H9 (cell line): ENCODE measurements at regions not wholly inside any gene's neighbourhood (a gene's known extent, or its start where the extent isn't known, plus 50 kb on each side); places are given as distances from the start of the nearest gene placed in this dataset.

Experiments
- DNase-seq: peaks from one replicate; pipeline ENCODE4 v3.0.0-alpha.2; 2017
- H2AFZ ChIP-seq: one replicate; pipeline ENCODE4 v1.6.1; 2013; ENCODE audit warnings: mild to moderate bottlenecking, low read length, control low read depth, moderate library complexity
- H2AK5ac ChIP-seq: 2 replicates; pipeline ENCODE4 v1.6.1; 2013; ENCODE audit warnings: low read length, control low read depth, mixed read lengths; ENCODE audit not compliant: insufficient read length
- H2BK120ac ChIP-seq: one replicate; pipeline ENCODE4 v1.6.1; 2013; ENCODE audit warnings: low read depth, mild to moderate bottlenecking, low read length, control low read depth, inconsistent platforms; ENCODE audit not compliant: poor library complexity, severe bottlenecking
- H2BK12ac ChIP-seq: 2 replicates; pipeline ENCODE4 v1.6.1; 2013; ENCODE audit warnings: low read length, control low read depth, mixed read lengths, low read depth; ENCODE audit not compliant: insufficient read length
- H2BK15ac ChIP-seq: 2 replicates; pipeline ENCODE4 v1.6.1; 2013; ENCODE audit warnings: low read depth, low read length, control low read depth
- H2BK20ac ChIP-seq: one replicate; pipeline ENCODE4 v1.6.1; 2013; ENCODE audit warnings: low read depth, mild to moderate bottlenecking, low read length, control low read depth, inconsistent platforms; ENCODE audit not compliant: poor library complexity, severe bottlenecking
- H2BK5ac ChIP-seq: 2 replicates; pipeline ENCODE4 v1.6.1; 2013; ENCODE audit warnings: low read length, control low read depth, mixed read lengths; ENCODE audit not compliant: insufficient read length
- H3K14ac ChIP-seq: 2 replicates; pipeline ENCODE4 v1.6.1; 2013; ENCODE audit warnings: low read length, control low read depth; ENCODE audit not compliant: insufficient read depth
- H3K18ac ChIP-seq: 2 replicates; pipeline ENCODE4 v1.6.1; 2013; ENCODE audit warnings: low read depth, mild to moderate bottlenecking, mixed read lengths, low read length, control low read depth; ENCODE audit not compliant: insufficient read length
- H3K23ac ChIP-seq: 2 replicates; pipeline ENCODE4 v1.6.1; 2013; ENCODE audit warnings: low read length, control low read depth, mixed read lengths, low read depth; ENCODE audit not compliant: insufficient read length
- H3K23me2 ChIP-seq: 2 replicates; pipeline ENCODE4 v1.6.1; 2013; ENCODE audit warnings: low read depth, mild to moderate bottlenecking, mixed read lengths, low read length, control low read depth; ENCODE audit not compliant: insufficient read length, poor library complexity, severe bottlenecking
- H3K27ac ChIP-seq: 2 replicates; pipeline ENCODE4 v1.5.1; 2013; ENCODE audit warnings: low read length, control low read depth, mixed read lengths, low read depth; ENCODE audit not compliant: insufficient read length
- H3K27me3 ChIP-seq: 2 replicates; pipeline ENCODE4 v1.6.1; 2013; ENCODE audit warnings: low read length, control low read depth, inconsistent platforms; ENCODE audit not compliant: insufficient read depth
- H3K4ac ChIP-seq: 2 replicates; pipeline ENCODE4 v1.6.1; 2013; ENCODE audit warnings: low read depth, mild to moderate bottlenecking, control low read depth, inconsistent platforms, low read length, moderate library complexity
- H3K4me1 ChIP-seq: 2 replicates; pipeline ENCODE4 v1.6.1; 2013; ENCODE audit warnings: low read length, control low read depth, inconsistent platforms; ENCODE audit not compliant: insufficient read depth
- H3K4me2 ChIP-seq: 2 replicates; pipeline ENCODE4 v1.6.1; 2013; ENCODE audit warnings: low read length, control low read depth, mixed read lengths; ENCODE audit not compliant: insufficient read length, insufficient read depth
- H3K56ac ChIP-seq: 2 replicates; pipeline ENCODE4 v1.6.1; 2013; ENCODE audit warnings: low read depth, mild to moderate bottlenecking, mixed read lengths, low read length, control low read depth; ENCODE audit not compliant: insufficient read length
- H3K79me1 ChIP-seq: 2 replicates; pipeline ENCODE4 v1.6.1; 2013; ENCODE audit warnings: low read depth, mild to moderate bottlenecking, moderate library complexity, low read length, control low read depth, inconsistent platforms; ENCODE audit not compliant: insufficient read depth, poor library complexity, severe bottlenecking
- H3K79me2 ChIP-seq: 2 replicates; pipeline ENCODE4 v1.6.1; 2013; ENCODE audit warnings: low read length, control low read depth, inconsistent platforms; ENCODE audit not compliant: insufficient read depth
- H3K9ac ChIP-seq: 2 replicates; pipeline ENCODE4 v1.6.1; 2013; ENCODE audit warnings: low read length, control low read depth, mixed read lengths; ENCODE audit not compliant: insufficient read length; ENCODE audit errors: extremely low read depth
- H3K9me3 ChIP-seq: one replicate; pipeline ENCODE4 v1.6.1; 2013; ENCODE audit warnings: low read depth, low read length, inconsistent platforms; ENCODE audit not compliant: control insufficient read depth
- H3T11ph ChIP-seq: one replicate; pipeline ENCODE4 v1.6.1; 2013; ENCODE audit warnings: mild to moderate bottlenecking, low read length, control low read depth, inconsistent platforms
- H4K20me1 ChIP-seq: one replicate; pipeline ENCODE4 v1.6.1; 2013; ENCODE audit not compliant: control insufficient read depth, insufficient read length, insufficient read depth
- H4K5ac ChIP-seq: 2 replicates; pipeline ENCODE4 v1.6.1; 2013; ENCODE audit warnings: low read depth, mild to moderate bottlenecking, mixed read lengths, low read length, control low read depth; ENCODE audit not compliant: insufficient read length
- H4K8ac ChIP-seq: replicated peaks from 2 replicates; pipeline ENCODE4 v1.6.1; 2013; ENCODE audit warnings: low read length, control low read depth, mixed read lengths, low read depth; ENCODE audit not compliant: insufficient read length
- H4K91ac ChIP-seq: 2 replicates; pipeline ENCODE4 v1.6.1; 2013; ENCODE audit warnings: low read depth, mild to moderate bottlenecking, moderate library complexity, mixed read lengths, low read length, control low read depth; ENCODE audit not compliant: insufficient read length
- H3K27ac Mint-ChIP-seq, 3 experiments: 2 replicates in 2 of 3; 3 replicates in 1 of 3; pipeline ENCODE4 v1.8.0; 2020 to 2021; ENCODE audit warnings: mixed read lengths in 3 of 3, mild to moderate bottlenecking in 1 of 3, moderate library complexity in 1 of 3
- H3K27me3 Mint-ChIP-seq: 2 replicates; pipeline ENCODE4 v1.8.0; 2021; ENCODE audit warnings: low read depth, mild to moderate bottlenecking, moderate library complexity, mixed read lengths
- H3K36me3 Mint-ChIP-seq, 3 experiments: 2 replicates in 2 of 3; 3 replicates in 1 of 3; pipeline ENCODE4 v1.8.0; 2020 to 2021; ENCODE audit warnings: low read depth in 3 of 3, mixed read lengths in 3 of 3; ENCODE audit not compliant: insufficient read depth in 1 of 3
- H3K4me1 Mint-ChIP-seq, 2 experiments: 2 replicates each; pipeline ENCODE4 v1.8.0; 2020; ENCODE audit warnings: mixed read lengths in 2 of 2
- H3K4me3 Mint-ChIP-seq, 2 experiments: 2 replicates in 1 of 2; 3 replicates in 1 of 2; pipeline ENCODE4 v1.8.0; 2020 to 2021; ENCODE audit warnings: mild to moderate bottlenecking in 2 of 2, mixed read lengths in 2 of 2, moderate library complexity in 1 of 2
- H3K9me3 Mint-ChIP-seq, 2 experiments: 2 replicates in 1 of 2; 3 replicates in 1 of 2; pipeline ENCODE4 v1.8.0; 2020; ENCODE audit warnings: mild to moderate bottlenecking in 2 of 2, mixed read lengths in 2 of 2, moderate library complexity in 1 of 2
- WGBS: extraction: QIAGEN DNeasy Blood & Tissue Kit; methylation state at CpG from one replicate; pipeline ENCODE4 v1.1.7; 2013; ENCODE audit warnings: missing lambda C conversion rate, low lambda C conversion rate, mixed read lengths; ENCODE audit not compliant: insufficient read length; ENCODE audit errors: extremely low coverage; 5-methylcytosine and 5-hydroxymethylcytosine counted together
- TF ChIP-seq, protein P1 (sequence below): fragments of 200-600 bp; sonication (generic); conservative IDR thresholded peaks from 3 replicates; pipeline ENCODE4 v1.8.0; 2021; ENCODE audit warnings: antibody characterized with exemption, mild to moderate bottlenecking

DNA sequence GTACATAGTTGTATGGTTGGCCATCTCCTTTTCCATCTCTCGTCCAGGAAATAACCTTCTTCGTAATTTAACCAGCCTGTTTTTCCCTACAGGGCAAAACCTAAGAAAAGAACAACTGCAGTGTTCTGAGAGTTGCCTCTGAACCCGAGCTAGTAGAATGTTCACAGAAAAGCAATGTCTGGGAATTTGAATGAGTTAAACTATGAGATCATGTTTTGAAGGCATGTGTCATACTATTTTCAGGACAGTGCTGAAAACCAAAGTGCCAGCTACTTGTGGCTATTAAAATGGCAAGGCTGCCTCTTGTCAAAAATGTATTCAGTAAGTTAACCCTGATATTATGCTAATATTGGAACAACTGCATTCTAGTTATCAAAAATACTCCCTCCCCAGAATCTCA lies 482.9 kb upstream of the SPRED2 start:
- TF ChIP-seq, protein P1, sequence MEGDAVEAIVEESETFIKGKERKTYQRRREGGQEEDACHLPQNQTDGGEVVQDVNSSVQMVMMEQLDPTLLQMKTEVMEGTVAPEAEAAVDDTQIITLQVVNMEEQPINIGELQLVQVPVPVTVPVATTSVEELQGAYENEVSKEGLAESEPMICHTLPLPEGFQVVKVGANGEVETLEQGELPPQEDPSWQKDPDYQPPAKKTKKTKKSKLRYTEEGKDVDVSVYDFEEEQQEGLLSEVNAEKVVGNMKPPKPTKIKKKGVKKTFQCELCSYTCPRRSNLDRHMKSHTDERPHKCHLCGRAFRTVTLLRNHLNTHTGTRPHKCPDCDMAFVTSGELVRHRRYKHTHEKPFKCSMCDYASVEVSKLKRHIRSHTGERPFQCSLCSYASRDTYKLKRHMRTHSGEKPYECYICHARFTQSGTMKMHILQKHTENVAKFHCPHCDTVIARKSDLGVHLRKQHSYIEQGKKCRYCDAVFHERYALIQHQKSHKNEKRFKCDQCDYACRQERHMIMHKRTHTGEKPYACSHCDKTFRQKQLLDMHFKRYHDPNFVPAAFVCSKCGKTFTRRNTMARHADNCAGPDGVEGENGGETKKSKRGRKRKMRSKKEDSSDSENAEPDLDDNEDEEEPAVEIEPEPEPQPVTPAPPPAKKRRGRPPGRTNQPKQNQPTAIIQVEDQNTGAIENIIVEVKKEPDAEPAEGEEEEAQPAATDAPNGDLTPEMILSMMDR = no peak
- no peak overlapping the region for H3K56ac ChIP-seq
- no peak overlapping the region for H3K4me2 ChIP-seq
- Mint-ChIP-seq H3K36me3 (no peaks in the 10 kb centered on the region), H3K4me1 (peaks cover 9 to 12% of the 10 kb centered on the region in 2 experiments; a peak in 3 of 4 replicates), H3K4me3 (no peak overlapping the region), H3K27me3 (no peaks in the 10 kb centered on the region), H3K9me3 (no peaks in the 10 kb centered on the region), H3K27ac (no peak overlapping the region)
- no peak overlapping the region for H2BK12ac ChIP-seq
- no peak overlapping the region for H3K18ac ChIP-seq
- no peaks in the 10 kb centered on the region for H3K79me2 ChIP-seq
- H3K14ac ChIP-seq = no peak overlapping the region
- no peaks in the 10 kb centered on the region for H3K23me2 ChIP-seq
- H3K23ac ChIP-seq = no peak overlapping the region
- H3K4ac ChIP-seq = no peak overlapping the region
- H4K5ac ChIP-seq = no peak overlapping the region
- no peak for DNase-seq
- no peak overlapping the region for H4K91ac ChIP-seq
- no peak overlapping the region for H3T11ph ChIP-seq
- H2BK120ac ChIP-seq = no peak overlapping the region
- H2AK5ac ChIP-seq = no peak overlapping the region
- no peaks in the 10 kb centered on the region for H3K27me3 ChIP-seq
- no peak overlapping the region for H3K9ac ChIP-seq
- no peak overlapping the region for H3K27ac ChIP-seq
- no peaks in the 10 kb centered on the region for H3K9me3 ChIP-seq
- no peak overlapping the region for H2BK20ac ChIP-seq
- H3K79me1 ChIP-seq = no peaks in the 10 kb centered on the region
- H2BK5ac ChIP-seq = no peak overlapping the region
- no peak overlapping the region for H4K8ac ChIP-seq
- no peak overlapping the region for H2BK15ac ChIP-seq
- H3K4me1 ChIP-seq = no peaks in the 10 kb centered on the region
- no peak overlapping the region for H2AFZ ChIP-seq
- no peaks in the 10 kb centered on the region for H4K20me1 ChIP-seq
- WGBS = no CpG with 5 or more reads among the region's 3 CpGs
